ENCODE measurements at regions not wholly inside any gene's neighbourhood (a gene's known extent, or its start where the extent isn't known, plus 50 kb on each side); places are given as distances from the start of the nearest gene placed in this dataset.

DNA sequence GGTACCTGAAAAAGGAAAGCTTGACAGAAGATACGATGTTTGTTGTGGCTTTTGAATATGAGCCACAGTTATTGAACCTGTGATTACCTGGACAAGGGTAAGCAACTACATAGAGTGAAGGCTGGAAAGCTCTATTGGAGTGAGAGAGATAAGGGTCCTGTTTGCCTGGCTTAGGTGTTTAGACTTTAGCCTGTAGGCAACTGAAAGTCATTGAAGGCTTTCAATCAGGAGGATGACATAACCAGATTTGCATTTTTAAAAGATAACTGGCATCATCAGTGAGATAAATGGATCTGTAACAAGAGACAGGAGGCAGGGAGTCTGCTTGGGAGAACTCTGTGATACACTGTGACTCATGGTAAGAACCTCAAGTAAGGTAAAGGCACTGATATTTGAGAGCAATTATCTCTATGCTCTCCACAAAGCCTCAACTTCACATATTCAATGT, 128.9 kb upstream of the SOX5 start (continued):
- TF ChIP-seq, protein P1, sequence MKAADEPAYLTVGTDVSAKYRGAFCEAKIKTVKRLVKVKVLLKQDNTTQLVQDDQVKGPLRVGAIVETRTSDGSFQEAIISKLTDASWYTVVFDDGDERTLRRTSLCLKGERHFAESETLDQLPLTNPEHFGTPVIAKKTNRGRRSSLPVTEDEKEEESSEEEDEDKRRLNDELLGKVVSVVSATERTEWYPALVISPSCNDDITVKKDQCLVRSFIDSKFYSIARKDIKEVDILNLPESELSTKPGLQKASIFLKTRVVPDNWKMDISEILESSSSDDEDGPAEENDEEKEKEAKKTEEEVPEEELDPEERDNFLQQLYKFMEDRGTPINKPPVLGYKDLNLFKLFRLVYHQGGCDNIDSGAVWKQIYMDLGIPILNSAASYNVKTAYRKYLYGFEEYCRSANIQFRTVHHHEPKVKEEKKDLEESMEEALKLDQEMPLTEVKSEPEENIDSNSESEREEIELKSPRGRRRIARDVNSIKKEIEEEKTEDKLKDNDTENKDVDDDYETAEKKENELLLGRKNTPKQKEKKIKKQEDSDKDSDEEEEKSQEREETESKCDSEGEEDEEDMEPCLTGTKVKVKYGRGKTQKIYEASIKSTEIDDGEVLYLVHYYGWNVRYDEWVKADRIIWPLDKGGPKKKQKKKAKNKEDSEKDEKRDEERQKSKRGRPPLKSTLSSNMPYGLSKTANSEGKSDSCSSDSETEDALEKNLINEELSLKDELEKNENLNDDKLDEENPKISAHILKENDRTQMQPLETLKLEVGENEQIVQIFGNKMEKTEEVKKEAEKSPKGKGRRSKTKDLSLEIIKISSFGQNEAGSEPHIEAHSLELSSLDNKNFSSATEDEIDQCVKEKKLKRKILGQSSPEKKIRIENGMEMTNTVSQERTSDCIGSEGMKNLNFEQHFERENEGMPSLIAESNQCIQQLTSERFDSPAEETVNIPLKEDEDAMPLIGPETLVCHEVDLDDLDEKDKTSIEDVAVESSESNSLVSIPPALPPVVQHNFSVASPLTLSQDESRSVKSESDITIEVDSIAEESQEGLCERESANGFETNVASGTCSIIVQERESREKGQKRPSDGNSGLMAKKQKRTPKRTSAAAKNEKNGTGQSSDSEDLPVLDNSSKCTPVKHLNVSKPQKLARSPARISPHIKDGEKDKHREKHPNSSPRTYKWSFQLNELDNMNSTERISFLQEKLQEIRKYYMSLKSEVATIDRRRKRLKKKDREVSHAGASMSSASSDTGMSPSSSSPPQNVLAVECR (CRISPR knock-in tag; IDR thresholded peaks at IDR 0.05; ENCODE audit: borderline replicate concordance): no peak; the same call in 1 of the 2 replicates
- peak; percentile 74 for TF ChIP-seq TEAD3 (CRISPR knock-in tag; optimal IDR thresholded peaks at IDR 0.05; ENCODE audit: borderline replicate concordance)
- TF ChIP-seq ZNF510 (CRISPR knock-in tag; IDR thresholded peaks at IDR 0.05; ENCODE audit: low read depth): no peak
- no peak for TF ChIP-seq REL (CRISPR knock-in tag; conservative IDR thresholded peaks at IDR 0.05)
- TF ChIP-seq, protein P2, sequence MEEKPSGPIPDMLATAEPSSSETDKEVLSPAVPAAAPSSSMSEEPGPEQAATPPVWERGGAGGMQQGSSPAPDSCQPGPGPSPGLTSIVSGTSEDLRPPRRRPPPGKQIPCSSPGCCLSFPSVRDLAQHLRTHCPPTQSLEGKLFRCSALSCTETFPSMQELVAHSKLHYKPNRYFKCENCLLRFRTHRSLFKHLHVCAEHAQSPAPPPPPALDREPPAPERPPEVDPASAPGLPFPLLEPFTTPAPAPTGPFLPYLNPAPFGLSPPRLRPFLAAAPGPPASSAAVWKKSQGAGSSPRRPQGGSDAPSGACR (CRISPR knock-in tag; IDR thresholded peaks at IDR 0.05): 0 out of 2 replicates have a peak, but pooled peaks have one; percentile 19
- TF ChIP-seq ZNF33A (CRISPR knock-in tag; IDR thresholded peaks at IDR 0.05; ENCODE audit: borderline replicate concordance): no peak
- TF ChIP-seq KLF12 (CRISPR knock-in tag; IDR thresholded peaks at IDR 0.05; ENCODE audit: borderline replicate concordance): no peak
- TF ChIP-seq ZNF841 (CRISPR knock-in tag; IDR thresholded peaks at IDR 0.05; ENCODE audit: borderline replicate concordance): no peak
- TF ChIP-seq TCF7 (IDR thresholded peaks at IDR 0.05; ENCODE audit: low read depth): peak; percentile 81
- TF ChIP-seq, protein P3, sequence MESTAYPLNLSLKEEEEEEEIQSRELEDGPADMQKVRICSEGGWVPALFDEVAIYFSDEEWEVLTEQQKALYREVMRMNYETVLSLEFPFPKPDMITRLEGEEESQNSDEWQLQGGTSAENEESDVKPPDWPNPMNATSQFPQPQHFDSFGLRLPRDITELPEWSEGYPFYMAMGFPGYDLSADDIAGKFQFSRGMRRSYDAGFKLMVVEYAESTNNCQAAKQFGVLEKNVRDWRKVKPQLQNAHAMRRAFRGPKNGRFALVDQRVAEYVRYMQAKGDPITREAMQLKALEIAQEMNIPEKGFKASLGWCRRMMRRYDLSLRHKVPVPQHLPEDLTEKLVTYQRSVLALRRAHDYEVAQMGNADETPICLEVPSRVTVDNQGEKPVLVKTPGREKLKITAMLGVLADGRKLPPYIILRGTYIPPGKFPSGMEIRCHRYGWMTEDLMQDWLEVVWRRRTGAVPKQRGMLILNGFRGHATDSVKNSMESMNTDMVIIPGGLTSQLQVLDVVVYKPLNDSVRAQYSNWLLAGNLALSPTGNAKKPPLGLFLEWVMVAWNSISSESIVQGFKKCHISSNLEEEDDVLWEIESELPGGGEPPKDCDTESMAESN (CRISPR knock-in tag; conservative IDR thresholded peaks at IDR 0.05): peak; percentile 70
- TF ChIP-seq GPN1 (CRISPR knock-in tag; IDR thresholded peaks at IDR 0.05; ENCODE audit: borderline replicate concordance): no peak
- no peak for TF ChIP-seq ZNF232 (CRISPR knock-in tag; IDR thresholded peaks at IDR 0.05; ENCODE audit: borderline replicate concordance)
- TF ChIP-seq ZNF570 (CRISPR knock-in tag; IDR thresholded peaks at IDR 0.05; ENCODE audit: borderline replicate concordance): no peak
- TF ChIP-seq SMYD3 (CRISPR knock-in tag; IDR thresholded peaks at IDR 0.05): peak; percentile 74; the same call in 1 of the 2 replicates
- TF ChIP-seq, protein P4, sequence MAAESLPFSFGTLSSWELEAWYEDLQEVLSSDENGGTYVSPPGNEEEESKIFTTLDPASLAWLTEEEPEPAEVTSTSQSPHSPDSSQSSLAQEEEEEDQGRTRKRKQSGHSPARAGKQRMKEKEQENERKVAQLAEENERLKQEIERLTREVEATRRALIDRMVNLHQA (CRISPR knock-in tag; IDR thresholded peaks at IDR 0.05): 0 out of 2 replicates have a peak, but pooled peaks have one; percentile 60
- no peak for TF ChIP-seq ZNF549 (CRISPR knock-in tag; IDR thresholded peaks at IDR 0.05)
- TF ChIP-seq SMAD1 (CRISPR knock-in tag; IDR thresholded peaks at IDR 0.05; ENCODE audit: borderline replicate concordance, low read depth): no peak
- 0 out of 2 replicates have a peak, but pooled peaks have one; percentile 33 for TF ChIP-seq ZNF124 (CRISPR knock-in tag; IDR thresholded peaks at IDR 0.05)
- peak; percentile 75 for TF ChIP-seq CEBPG (CRISPR knock-in tag; IDR thresholded peaks at IDR 0.05)
- TF ChIP-seq PRMT3 (CRISPR knock-in tag; IDR thresholded peaks at IDR 0.05; ENCODE audit: borderline replicate concordance, low read depth): no peak
- peak; percentile 84 for TF ChIP-seq EHMT2 (IDR thresholded peaks at IDR 0.05; ENCODE audit: borderline replicate concordance, low read depth, low read length)
- no peak for TF ChIP-seq MBD4 (IDR thresholded peaks at IDR 0.05; ENCODE audit: borderline replicate concordance, low read length)
- no peak for TF ChIP-seq ZFP36L1 (CRISPR knock-in tag; IDR thresholded peaks at IDR 0.05)
- no peak for TF ChIP-seq ZNF441 (CRISPR knock-in tag; IDR thresholded peaks at IDR 0.05; ENCODE audit: borderline replicate concordance)

All from HepG2 (cell line).